ENCODE measurements at regions not wholly inside any gene's neighbourhood (a gene's known extent, or its start where the extent isn't known, plus 50 kb on each side); places are given as distances from the start of the nearest gene placed in this dataset.

GRCh38 chr1:239909898-239910297 is 181.8 kb upstream of the FMN2 start:
- Histone ChIP-seq H3K14ac (replicated peaks; ENCODE audit: low read depth, low read length) (no peak overlapping the region), H4K5ac (ENCODE audit: low read depth, low read length) (no peak overlapping the region), H4K8ac (ENCODE audit: low read depth in 2 of 2, low read length in 2 of 2) (no peak overlapping the region), H3K56ac (ENCODE audit: extremely low read depth, insufficient read depth, low read length) (no peak overlapping the region), H3K4ac (ENCODE audit: low read depth, low read length) (no peak overlapping the region), H2AK9ac (replicated peaks; ENCODE audit: low read depth, low read length, poor library complexity) (no peak overlapping the region), H3K4me2 (ENCODE audit: low read depth, low read length) (no peak overlapping the region), H2BK120ac (ENCODE audit: low read depth, low read length) (no peak overlapping the region), H3K36me3 (ENCODE audit: control insufficient read depth, insufficient read depth, low read length) (no peaks in the 10 kb centered on the region), H3K4me1 (ENCODE audit: control insufficient read depth, insufficient read depth, low read length) (no peaks in the 10 kb centered on the region; the same call in 1 of the 2 replicates), H3K4me3 (ENCODE audit: insufficient read depth, low read depth, low read length) (no peak overlapping the region), H2BK20ac (ENCODE audit: low read depth, low read length) (no peak overlapping the region), H3K18ac (ENCODE audit: low read depth, low read length) (no peak overlapping the region), H3K9ac (ENCODE audit: low read depth, low read length) (no peak overlapping the region), H4K91ac (ENCODE audit: insufficient read depth, low read depth, low read length) (no peak overlapping the region), H2AFZ (replicated peaks; ENCODE audit: low read length, poor library complexity) (no peak overlapping the region), H3K27ac (ENCODE audit: insufficient read depth, low read length) (no peak overlapping the region), H2BK5ac (ENCODE audit: low read depth, low read length, poor library complexity, severe bottlenecking) (no peak overlapping the region), H2AK5ac (ENCODE audit: low read depth, low read length) (no peak overlapping the region), H4K20me1 (ENCODE audit: insufficient read depth, low read length) (no peaks in the 10 kb centered on the region), H3K27me3 (ENCODE audit: control insufficient read depth, insufficient read depth, low read length) (no peaks in the 10 kb centered on the region), H2BK15ac (ENCODE audit: low read depth, low read length) (no peak overlapping the region), H3K79me1 (ENCODE audit: low read depth in 1 of 2, low read length in 2 of 2) (no peaks in the 10 kb centered on the region), H3K23ac (ENCODE audit: low read depth, low read length) (no peak overlapping the region), H3K9me3 (ENCODE audit: control insufficient read depth, insufficient read depth, low read length) (no peaks in the 10 kb centered on the region; the same call in 1 of the 2 replicates), H3K9me1 (ENCODE audit: insufficient read depth, low read length) (no peaks in the 10 kb centered on the region)
- POLR2A ChIA-PET (ENCODE audit: unreplicated experiment): no interaction called here
- intact Hi-C loops (cut with micrococcal nuclease): no loop called here
- in situ Hi-C loops (cut with MboI; ENCODE audit: low sequenced_read_pairs): no loop called here
- ATAC-seq (ENCODE audit: low read depth): peak; percentile 83
- CTCF ChIA-PET: interaction anchor here (0.6 to 1.0 kb wide), 2 partner anchors 12 to 59 kb away, joined by 3 to 5 read pairs; no protein-coding TSS in a partner anchor
- no TSS peak for BruUV-seq (replicated peaks)
- WGBS, 2 experiments (ENCODE audit: extremely low coverage in 2 of 2, insufficient read length in 1 of 2): 40% methylated on average over 5 of the region's 10 CpGs; no CpG with 5 or more reads in 1 of the 2 experiments
- peak; percentile 75 for DNase-seq
- TF ChIP-seq CEBPB (IDR thresholded peaks at IDR 0.05; ENCODE audit: low read depth, low read length) (peak; percentile 93), RCOR1 (IDR thresholded peaks at IDR 0.05; ENCODE audit: insufficient replicate concordance, low read length) (no peak), BHLHE40 (IDR thresholded peaks at IDR 0.05; ENCODE audit: low read depth, low read length) (peak; percentile 66; the same call in 1 of the 2 replicates)
- dilution Hi-C loops (cut with HindIII; ENCODE audit: low sequenced_read_pairs, unreplicated experiment): no loop called here

All from IMR-90 (cell line).